Body of pancreas (tissue), 4 donors: ENCODE measurements at regions not wholly inside any gene's neighbourhood (a gene's known extent, or its start where the extent isn't known, plus 50 kb on each side); places are given as distances from the start of the nearest gene placed in this dataset.

Experiments used
- ATAC-seq: fragments of 150-250 bp; one replicate; pipeline ENCODE4 v1.9.1; 2016
- DNase-seq, 4 donors: peaks; one replicate each; pipeline ENCODE4 v3.0.0-alpha.2; 2019
- H3K27ac ChIP-seq, 4 donors: fragments of 200-600 bp; sonication (generic); 1 replicate in 3 of 4; 2 replicates in 1 of 4; pipeline versions ENCODE4 v1.5.1 to v1.6.1; 2016 to 2019; ENCODE audit warnings: mild to moderate bottlenecking in 1 of 4, mixed read lengths in 1 of 4, moderate library complexity in 1 of 4
- H3K27me3 ChIP-seq, 2 donors: fragments of 200-600 bp; sonication (generic); one replicate each; pipeline ENCODE4 v1.6.0; 2016; ENCODE audit warnings: mild to moderate bottlenecking in 1 of 2
- H3K36me3 ChIP-seq, 2 donors: fragments of 200-600 bp; sonication (generic); replicated peaks in 1 of 2; 2 replicates each; pipeline ENCODE4 v1.5.1; 2016; ENCODE audit warnings: low read depth in 2 of 2; ENCODE audit not compliant: insufficient read depth in 1 of 2
- H3K4me1 ChIP-seq: fragments of 200-600 bp; sonication (generic); one replicate; pipeline ENCODE4 v1.6.0; 2016
- H3K4me3 ChIP-seq, 2 donors: fragments of 200-600 bp; sonication (generic); 1 replicate in 1 of 2; 2 replicates in 1 of 2; pipeline ENCODE4 v1.5.1; 2016 to 2019
- H3K9me3 ChIP-seq, 3 donors: fragments of 200-600 bp; sonication (generic); 1 replicate in 2 of 3; 2 replicates in 1 of 3; pipeline ENCODE4 v1.5.1; 2016
- POLR2A ChIP-seq, 3 donors: fragments of 450-650 bp; IDR thresholded peaks; one replicate each; pipeline ENCODE4 v1.6.1; 2016; ENCODE audit warnings: antibody characterized with exemption in 3 of 3, mild to moderate bottlenecking in 2 of 3
- WGBS, 2 donors: methylation state at CpG; one replicate each; pipeline ENCODE4 v1.1.5; 2017; 5-methylcytosine and 5-hydroxymethylcytosine counted together
- intact Hi-C: fragments of 100-400 bp; cut with DNase I; formaldehyde crosslinking; loops from one replicate; pipeline ENCODE4 v1.15.1; 2023
- TF ChIP-seq, protein P1 (sequence below), 7 experiments: fragments of 450-650 bp in 4 of 7; fragments of 200-600 bp in 3 of 7; sonication (generic) in 3 of 7; IDR thresholded peaks; one replicate each; pipeline ENCODE4 v1.5.1; 2016 to 2019; ENCODE audit warnings: antibody characterized with exemption in 7 of 7

DNA sequence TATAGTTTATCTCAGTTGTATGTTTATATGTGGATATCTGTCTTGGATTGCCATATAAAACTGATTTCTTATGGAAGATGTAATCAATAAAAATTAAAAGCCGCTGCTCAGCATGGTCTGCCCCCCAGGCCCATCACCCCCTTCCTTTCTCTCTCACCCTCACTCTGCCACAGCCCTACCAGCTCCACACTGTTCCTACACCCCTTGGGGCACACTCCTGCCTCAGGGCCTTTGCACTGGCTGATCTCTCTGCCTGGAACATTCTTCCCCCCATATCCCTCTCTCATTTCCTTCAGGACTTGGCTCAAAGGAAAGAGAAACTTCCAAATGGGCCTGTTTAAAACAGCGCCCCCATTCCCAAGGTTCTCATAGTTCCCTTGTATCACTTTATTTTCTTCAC is 63.1 kb downstream of the LRRC32 start:
- TF ChIP-seq, protein P1, sequence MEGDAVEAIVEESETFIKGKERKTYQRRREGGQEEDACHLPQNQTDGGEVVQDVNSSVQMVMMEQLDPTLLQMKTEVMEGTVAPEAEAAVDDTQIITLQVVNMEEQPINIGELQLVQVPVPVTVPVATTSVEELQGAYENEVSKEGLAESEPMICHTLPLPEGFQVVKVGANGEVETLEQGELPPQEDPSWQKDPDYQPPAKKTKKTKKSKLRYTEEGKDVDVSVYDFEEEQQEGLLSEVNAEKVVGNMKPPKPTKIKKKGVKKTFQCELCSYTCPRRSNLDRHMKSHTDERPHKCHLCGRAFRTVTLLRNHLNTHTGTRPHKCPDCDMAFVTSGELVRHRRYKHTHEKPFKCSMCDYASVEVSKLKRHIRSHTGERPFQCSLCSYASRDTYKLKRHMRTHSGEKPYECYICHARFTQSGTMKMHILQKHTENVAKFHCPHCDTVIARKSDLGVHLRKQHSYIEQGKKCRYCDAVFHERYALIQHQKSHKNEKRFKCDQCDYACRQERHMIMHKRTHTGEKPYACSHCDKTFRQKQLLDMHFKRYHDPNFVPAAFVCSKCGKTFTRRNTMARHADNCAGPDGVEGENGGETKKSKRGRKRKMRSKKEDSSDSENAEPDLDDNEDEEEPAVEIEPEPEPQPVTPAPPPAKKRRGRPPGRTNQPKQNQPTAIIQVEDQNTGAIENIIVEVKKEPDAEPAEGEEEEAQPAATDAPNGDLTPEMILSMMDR (IDR thresholded peaks at IDR 0.05) = no peak
- TF ChIP-seq POLR2A (IDR thresholded peaks at IDR 0.05) = no peak
- WGBS, 2 donors = 84 to 86% methylated on average over 2 of the region's 2 CpGs
- Histone ChIP-seq H3K27me3 (no peaks in the 10 kb centered on the region), H3K9me3 (no peaks in the 10 kb centered on the region), H3K36me3 (no peaks in the 10 kb centered on the region), H3K4me3 (no peak overlapping the region), H3K4me1 (peaks cover 11% of the 10 kb centered on the region), H3K27ac (no peak overlapping the region)
- DNase-seq = no peak
- no peak for ATAC-seq
- intact Hi-C loops = no loop called here

DNA sequence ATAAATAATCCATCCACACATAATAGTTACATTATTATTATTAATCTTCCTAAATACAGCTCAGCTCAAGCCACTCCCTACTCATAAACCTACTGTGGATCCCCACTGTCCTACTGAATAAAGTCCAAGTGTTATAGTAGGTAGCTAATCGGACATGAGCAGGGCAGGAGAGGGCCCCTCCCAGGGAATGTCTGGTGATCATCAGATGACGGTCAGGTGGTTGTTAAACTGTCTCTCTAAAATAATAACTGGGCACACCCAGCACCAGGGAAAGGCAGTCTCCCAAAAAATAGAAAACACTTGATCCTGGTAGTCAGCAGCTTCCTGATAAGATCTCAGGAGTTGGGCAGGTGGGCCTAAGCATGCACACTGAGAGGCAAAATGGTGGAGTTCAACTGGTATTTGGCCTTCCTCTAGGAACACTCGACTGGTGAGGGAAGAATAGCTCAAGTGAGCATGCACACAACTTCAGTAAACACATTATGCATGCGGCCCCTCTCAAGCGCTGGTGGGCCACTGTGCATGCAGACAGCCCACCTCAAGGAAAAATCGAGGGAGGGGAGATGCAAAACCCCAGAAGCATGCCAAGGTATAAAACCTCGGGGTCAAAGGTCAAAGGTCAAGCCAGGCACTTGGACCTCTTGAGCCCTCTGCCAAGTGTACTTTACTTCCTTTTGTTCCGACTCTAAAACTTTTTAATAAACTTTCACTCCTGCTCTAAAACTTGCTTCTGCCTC is 65.0 kb downstream of the LRRC32 start:
- intact Hi-C loops = no loop called here
- Histone ChIP-seq H3K27me3 (no peaks in the 10 kb centered on the region), H3K9me3 (no peaks in the 10 kb centered on the region), H3K4me3 (no peak overlapping the region), H3K4me1 (peaks cover 8% of the 10 kb centered on the region), H3K36me3 (no peaks in the 10 kb centered on the region), H3K27ac (no peak overlapping the region)
- no peak for ATAC-seq
- TF ChIP-seq, protein P1 (IDR thresholded peaks at IDR 0.05) = no peak
- no peak for TF ChIP-seq POLR2A (IDR thresholded peaks at IDR 0.05)
- 76 to 77% methylated on average over 8 of the region's 8 CpGs for WGBS, 2 donors
- DNase-seq = no peak

DNA sequence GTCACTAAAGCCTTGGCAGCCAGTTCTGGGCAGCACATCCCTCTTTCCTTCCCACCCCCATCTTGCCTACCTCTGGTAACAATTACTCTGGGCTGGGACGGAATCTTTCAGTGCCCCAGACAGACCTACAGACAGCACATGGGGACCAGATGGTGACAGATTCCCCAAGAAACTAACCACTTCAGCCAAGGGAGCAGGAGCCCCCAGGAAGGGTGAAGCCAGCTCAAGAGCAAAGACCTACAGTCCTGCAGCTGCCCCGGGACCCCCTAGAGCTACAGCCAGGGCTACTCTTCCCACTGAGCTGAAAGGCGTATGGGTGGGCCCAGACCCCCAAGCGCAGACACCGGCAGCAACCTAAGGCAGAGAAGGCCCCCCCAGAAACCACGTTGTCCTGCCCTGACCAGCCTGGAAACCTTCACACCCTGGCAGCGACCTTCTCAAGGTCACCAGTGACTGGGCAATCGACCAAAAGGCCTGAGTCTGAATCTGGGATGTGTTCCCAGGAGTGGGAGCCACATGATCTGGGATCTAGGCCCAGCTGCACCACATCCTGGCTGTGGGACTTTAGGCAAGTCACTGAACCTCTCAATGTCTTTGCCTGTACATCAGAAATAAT is 65.8 kb downstream of the LRRC32 start:
- H3K4me3 ChIP-seq = no peak overlapping the region
- TF ChIP-seq, protein P1 (IDR thresholded peaks at IDR 0.05) = no peak
- TF ChIP-seq POLR2A (IDR thresholded peaks at IDR 0.05) = no peak
- intact Hi-C loops = no loop called here
- H3K4me1 ChIP-seq = peaks cover 8% of the 10 kb centered on the region
- ATAC-seq (peak; percentile 85), DNase-seq (peak; percentile 72 to 78 (median 74))
- H3K9me3 ChIP-seq = no peaks in the 10 kb centered on the region
- H3K27ac ChIP-seq = no peak overlapping the region
- H3K27me3 ChIP-seq = no peaks in the 10 kb centered on the region
- H3K36me3 ChIP-seq = no peaks in the 10 kb centered on the region
- WGBS, 2 donors = 43 to 47% methylated on average over 2 to 8 of the region's 8 CpGs

DNA sequence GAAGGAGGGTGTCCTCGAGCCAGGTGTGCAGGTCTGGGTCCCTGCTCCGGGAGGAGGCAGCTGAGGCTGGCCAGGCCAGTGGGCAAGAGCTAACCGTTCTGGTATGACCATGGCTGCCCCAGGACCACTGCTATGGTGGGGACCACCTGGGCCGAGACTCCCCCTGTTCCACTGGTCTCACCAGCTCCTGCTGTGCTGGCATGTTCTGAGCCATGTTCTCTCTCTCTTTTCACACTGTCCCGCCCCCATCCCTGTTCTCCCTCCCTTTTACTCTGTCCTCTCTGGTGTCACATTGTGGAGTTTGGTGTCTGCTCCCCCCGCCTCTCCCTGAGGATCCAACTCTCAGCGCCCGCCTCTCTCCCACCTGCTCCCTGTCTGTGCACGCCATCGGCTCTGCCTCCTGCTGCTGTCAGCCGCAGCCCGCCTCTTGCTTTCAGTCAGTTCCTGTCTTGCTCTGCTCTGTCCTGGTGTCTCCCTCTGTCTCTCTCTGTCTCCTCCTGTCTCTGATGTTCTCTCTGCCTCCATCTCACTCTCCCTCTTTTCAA is 66.4 kb downstream of the LRRC32 start:
- 90 to 92% methylated on average over 9 to 12 of the region's 12 CpGs for WGBS, 2 donors
- TF ChIP-seq, protein P1 (IDR thresholded peaks at IDR 0.05) = no peak
- no peak for TF ChIP-seq POLR2A (IDR thresholded peaks at IDR 0.05)
- DNase-seq = no peak

More for the DNA sequence above, 66.4 kb downstream of the LRRC32 start:
- Histone ChIP-seq H3K27ac (no peak overlapping the region), H3K27me3 (no peaks in the 10 kb centered on the region), H3K4me3 (no peak overlapping the region), H3K4me1 (peaks cover 8% of the 10 kb centered on the region), H3K9me3 (no peaks in the 10 kb centered on the region), H3K36me3 (no peaks in the 10 kb centered on the region)
- peak; percentile 13 for ATAC-seq
- intact Hi-C loops = no loop called here
